Sigmoid colon (tissue), 4 donors: ENCODE measurements at regions not wholly inside any gene's neighbourhood (a gene's known extent, or its start where the extent isn't known, plus 50 kb on each side); places are given as distances from the start of the nearest gene placed in this dataset.

Experiments used
- EP300 ChIP-seq, 4 donors: sonication (generic); formaldehyde crosslinking; IDR thresholded peaks; one replicate each; pipeline ENCODE4 v1.6.1; 2017; ENCODE audit warnings: antibody characterized with exemption in 4 of 4
- POLR2A ChIP-seq, 2 donors: fragments of 450-650 bp; IDR thresholded peaks; one replicate each; pipeline ENCODE4 v1.6.1; 2016; ENCODE audit warnings: antibody characterized with exemption in 2 of 2, mild to moderate bottlenecking in 2 of 2, moderate library complexity in 2 of 2
- POLR2AphosphoS5 ChIP-seq, 4 donors: sonication (generic); formaldehyde crosslinking; IDR thresholded peaks; one replicate each; pipeline ENCODE4 v1.6.1; 2017; ENCODE audit warnings: antibody characterized with exemption in 4 of 4
- TF ChIP-seq, protein P1 (sequence below), 4 experiments: fragments of 450-650 bp in 3 of 4; fragments of 200-600 bp in 1 of 4; IDR thresholded peaks; one replicate each; pipeline ENCODE4 v1.5.1; 2016 to 2019; ENCODE audit warnings: antibody characterized with exemption in 4 of 4, mild to moderate bottlenecking in 3 of 4, moderate library complexity in 2 of 4

- TF ChIP-seq POLR2A (IDR thresholded peaks at IDR 0.05): no peak
- TF ChIP-seq, protein P1, sequence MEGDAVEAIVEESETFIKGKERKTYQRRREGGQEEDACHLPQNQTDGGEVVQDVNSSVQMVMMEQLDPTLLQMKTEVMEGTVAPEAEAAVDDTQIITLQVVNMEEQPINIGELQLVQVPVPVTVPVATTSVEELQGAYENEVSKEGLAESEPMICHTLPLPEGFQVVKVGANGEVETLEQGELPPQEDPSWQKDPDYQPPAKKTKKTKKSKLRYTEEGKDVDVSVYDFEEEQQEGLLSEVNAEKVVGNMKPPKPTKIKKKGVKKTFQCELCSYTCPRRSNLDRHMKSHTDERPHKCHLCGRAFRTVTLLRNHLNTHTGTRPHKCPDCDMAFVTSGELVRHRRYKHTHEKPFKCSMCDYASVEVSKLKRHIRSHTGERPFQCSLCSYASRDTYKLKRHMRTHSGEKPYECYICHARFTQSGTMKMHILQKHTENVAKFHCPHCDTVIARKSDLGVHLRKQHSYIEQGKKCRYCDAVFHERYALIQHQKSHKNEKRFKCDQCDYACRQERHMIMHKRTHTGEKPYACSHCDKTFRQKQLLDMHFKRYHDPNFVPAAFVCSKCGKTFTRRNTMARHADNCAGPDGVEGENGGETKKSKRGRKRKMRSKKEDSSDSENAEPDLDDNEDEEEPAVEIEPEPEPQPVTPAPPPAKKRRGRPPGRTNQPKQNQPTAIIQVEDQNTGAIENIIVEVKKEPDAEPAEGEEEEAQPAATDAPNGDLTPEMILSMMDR (IDR thresholded peaks at IDR 0.05): no peak
- no peak for TF ChIP-seq POLR2AphosphoS5 (IDR thresholded peaks at IDR 0.05)
- no peak for TF ChIP-seq EP300 (IDR thresholded peaks at IDR 0.05)
Observed at GRCh38 chr2:34379586-34379985, 780.5 kb upstream of the FAM98A start.
